IMR-90 (cell line): ENCODE measurements at regions not wholly inside any gene's neighbourhood (a gene's known extent, or its start where the extent isn't known, plus 50 kb on each side); places are given as distances from the start of the nearest gene placed in this dataset.

ENCODE experiments used
- ATAC-seq: fragments of 200-7000 bp; cut with Tn5 transposase; 2 replicates; pipeline ENCODE4 v1.9.1; 2020; ENCODE audit warnings: low read depth, mild to moderate bottlenecking, moderate library complexity
- BruUV-seq: library from RNA; stranded (reverse); fragments of 400-500 nt; replicated peaks from 2 replicates; lab custom pipeline; 2021; lab: Mats Ljungman, UMichigan
- CTCF ChIA-PET: fragments of 300-600 bp; formaldehyde crosslinking; extraction: SDS; loops from one replicate; lab custom pipeline; 2021; ENCODE audit warnings: antibody characterized with exemption; lab: Yijun Ruan, JAX
- POLR2A ChIA-PET: fragments of 300-600 bp; sonication (Branson Sonifier 250); formaldehyde crosslinking; loops from one replicate; lab custom pipeline; 2022; ENCODE audit warnings: antibody characterized with exemption; ENCODE audit not compliant: unreplicated experiment; lab: Charles Lee
- DNase-seq: peaks from one replicate; pipeline ENCODE4 v3.0.0; 2013
- H2AFZ ChIP-seq: replicated peaks from 2 replicates; pipeline ENCODE3; 2013; ENCODE audit warnings: low read length, mild to moderate bottlenecking; ENCODE audit not compliant: poor library complexity
- H2AK5ac ChIP-seq: 2 replicates; pipeline ENCODE4 v1.6.1; 2013; ENCODE audit warnings: low read depth, low read length, inconsistent platforms
- H2AK9ac ChIP-seq: replicated peaks from 2 replicates; pipeline ENCODE3; 2013; ENCODE audit warnings: mild to moderate bottlenecking, low read depth, low read length, moderate library complexity; ENCODE audit not compliant: poor library complexity
- H2BK120ac ChIP-seq: 2 replicates; pipeline ENCODE4 v1.6.1; 2013; ENCODE audit warnings: low read depth, low read length, inconsistent platforms
- H2BK15ac ChIP-seq: 3 replicates; pipeline ENCODE4 v1.6.1; 2013; ENCODE audit warnings: low read depth, low read length, inconsistent platforms
- H2BK20ac ChIP-seq: 2 replicates; pipeline ENCODE4 v1.6.1; 2013; ENCODE audit warnings: low read depth, mild to moderate bottlenecking, inconsistent platforms, low read length, moderate library complexity
- H2BK5ac ChIP-seq: 2 replicates; pipeline ENCODE4 v1.6.1; 2013; ENCODE audit warnings: mild to moderate bottlenecking, low read depth, low read length, inconsistent platforms; ENCODE audit not compliant: poor library complexity, severe bottlenecking
- H3K14ac ChIP-seq: replicated peaks from 2 replicates; pipeline ENCODE4 v1.6.1; 2013; ENCODE audit warnings: low read depth, low read length, inconsistent platforms
- H3K18ac ChIP-seq: 2 replicates; pipeline ENCODE4 v1.6.1; 2013; ENCODE audit warnings: low read depth, low read length, control low read depth
- H3K23ac ChIP-seq: 2 replicates; pipeline ENCODE4 v1.6.1; 2013; ENCODE audit warnings: low read depth, low read length, inconsistent platforms
- H3K27ac ChIP-seq: 2 replicates; pipeline ENCODE4 v1.5.1; 2013; ENCODE audit warnings: mild to moderate bottlenecking, control low read depth, low read length; ENCODE audit not compliant: insufficient read depth
- H3K27me3 ChIP-seq: 2 replicates; pipeline ENCODE4 v1.6.1; 2013; ENCODE audit warnings: low read length; ENCODE audit not compliant: control insufficient read depth, insufficient read depth
- H3K36me3 ChIP-seq: 2 replicates; pipeline ENCODE4 v1.6.1; 2013; ENCODE audit warnings: low read length, mixed read lengths; ENCODE audit not compliant: control insufficient read depth, insufficient read depth
- H3K4ac ChIP-seq: 2 replicates; pipeline ENCODE4 v1.6.1; 2013; ENCODE audit warnings: low read depth, low read length, inconsistent platforms
- H3K4me1 ChIP-seq: 2 replicates; pipeline ENCODE4 v1.6.1; 2013; ENCODE audit warnings: low read length, mixed read lengths; ENCODE audit not compliant: control insufficient read depth, insufficient read depth
- H3K4me2 ChIP-seq: 2 replicates; pipeline ENCODE4 v1.6.1; 2013; ENCODE audit warnings: low read depth, mild to moderate bottlenecking, control low read depth, low read length, moderate library complexity
- H3K4me3 ChIP-seq: 2 replicates; pipeline ENCODE4 v1.5.1; 2013; ENCODE audit warnings: low read depth, mild to moderate bottlenecking, control low read depth, low read length, moderate library complexity; ENCODE audit not compliant: insufficient read depth
- H3K56ac ChIP-seq: 2 replicates; pipeline ENCODE4 v1.6.1; 2013; ENCODE audit warnings: low read length, inconsistent platforms; ENCODE audit not compliant: insufficient read depth; ENCODE audit errors: extremely low read depth
- H3K79me1 ChIP-seq, 2 experiments: 2 replicates each; pipeline ENCODE4 v1.6.1; 2013; ENCODE audit warnings: low read length in 2 of 2, inconsistent platforms in 1 of 2, low read depth in 1 of 2
- H3K9ac ChIP-seq: 2 replicates; pipeline ENCODE4 v1.6.1; 2013; ENCODE audit warnings: low read depth, low read length, control low read depth
- H3K9me1 ChIP-seq: 2 replicates; pipeline ENCODE4 v1.6.1; 2013; ENCODE audit warnings: low read length, inconsistent platforms; ENCODE audit not compliant: insufficient read depth
- H3K9me3 ChIP-seq: 2 replicates; pipeline ENCODE4 v1.6.1; 2013; ENCODE audit warnings: low read length; ENCODE audit not compliant: control insufficient read depth, insufficient read depth
- H4K20me1 ChIP-seq: 2 replicates; pipeline ENCODE4 v1.6.1; 2013; ENCODE audit warnings: low read length, inconsistent platforms; ENCODE audit not compliant: insufficient read depth
- H4K5ac ChIP-seq: 2 replicates; pipeline ENCODE4 v1.6.1; 2013; ENCODE audit warnings: mild to moderate bottlenecking, low read depth, low read length, control low read depth
- H4K8ac ChIP-seq, 2 experiments: 2 replicates each; pipeline ENCODE4 v1.6.1; 2013; ENCODE audit warnings: low read depth in 2 of 2, low read length in 2 of 2, control low read depth in 1 of 2, inconsistent platforms in 1 of 2
- H4K91ac ChIP-seq: 2 replicates; pipeline ENCODE4 v1.6.1; 2013; ENCODE audit warnings: low read depth, low read length, inconsistent platforms; ENCODE audit not compliant: insufficient read depth
- CTCF ChIP-seq: conservative IDR thresholded peaks from 2 replicates; pipeline ENCODE4 v1.5.1; 2012; ENCODE audit warnings: mild to moderate bottlenecking, low read depth, low read length, improper control_type of control experiment
- MAZ ChIP-seq: IDR thresholded peaks from 2 replicates; pipeline ENCODE4 v1.6.1; 2012; ENCODE audit warnings: low read depth, mild to moderate bottlenecking, low read length, improper control_type of control experiment, moderate library complexity, borderline replicate concordance
- MXI1 ChIP-seq: IDR thresholded peaks from 2 replicates; pipeline ENCODE4 v1.6.1; 2012; ENCODE audit warnings: low read depth, mild to moderate bottlenecking, low read length, moderate library complexity, borderline replicate concordance
- RCOR1 ChIP-seq: IDR thresholded peaks from 2 replicates; pipeline ENCODE4 v1.6.1; 2012; ENCODE audit warnings: mild to moderate bottlenecking, low read length, improper control_type of control experiment; ENCODE audit not compliant: insufficient replicate concordance
- RFX5 ChIP-seq: IDR thresholded peaks from 2 replicates; pipeline ENCODE4 v1.8.0; 2012; ENCODE audit warnings: low read depth, mild to moderate bottlenecking, low read length, moderate library complexity
- WGBS, 2 experiments: methylation state at CpG; one replicate each; pipeline versions ENCODE4 v1.1.5 to v1.1.7; 2013; ENCODE audit warnings: missing lambda C conversion rate in 2 of 2; ENCODE audit not compliant: insufficient read length in 1 of 2; ENCODE audit errors: extremely low coverage in 2 of 2; 5-methylcytosine and 5-hydroxymethylcytosine counted together
- dilution Hi-C: fragments of 300-500 bp; cut with HindIII; formaldehyde crosslinking; loops from one replicate; pipeline ENCODE4 v1.14.3; 2018; ENCODE audit warnings: low sequenced_read_pairs; ENCODE audit not compliant: unreplicated experiment
- in situ Hi-C: fragments of 300-500 bp; cut with MboI; formaldehyde crosslinking; loops from 3 replicates; pipeline ENCODE4 v1.14.3; 2019; ENCODE audit warnings: low sequenced_read_pairs, inconsistent platforms, mixed read lengths
- intact Hi-C: fragments of 100-400 bp; cut with micrococcal nuclease; formaldehyde crosslinking; loops from 2 replicates; pipeline ENCODE4 v1.10.0; 2022

GRCh38 chr12:33944703-33945437 is 77.4 kb upstream of the ALG10 start:
- H2BK15ac ChIP-seq: no peak overlapping the region
- dilution Hi-C loops (no loop called here), intact Hi-C loops (no loop called here), in situ Hi-C loops (no loop called here)
- H3K23ac ChIP-seq: no peak overlapping the region
- no CpG with 5 or more reads among the region's 3 CpGs for WGBS, 2 experiments
- no peak overlapping the region for H2AK9ac ChIP-seq
- no peak overlapping the region for H3K4me3 ChIP-seq
- 0 out of 2 replicates have a peak, but pooled peaks cover 3% of the 10 kb centered on the region for H3K9me3 ChIP-seq
- no peak overlapping the region for H3K9ac ChIP-seq
- no peaks in the 10 kb centered on the region for H3K4me1 ChIP-seq
- no peaks in the 10 kb centered on the region for H4K20me1 ChIP-seq
- H2AFZ ChIP-seq: no peak overlapping the region
- ATAC-seq: no peak
- H3K4me2 ChIP-seq: no peak overlapping the region
- H3K27me3 ChIP-seq: no peaks in the 10 kb centered on the region
- no peak overlapping the region for H3K4ac ChIP-seq
- H4K5ac ChIP-seq: no peak overlapping the region
- no peak overlapping the region for H2AK5ac ChIP-seq
- H4K91ac ChIP-seq: no peak overlapping the region
- no peak overlapping the region for H2BK20ac ChIP-seq
- no peaks in the 10 kb centered on the region for H3K9me1 ChIP-seq
- H3K14ac ChIP-seq: no peak overlapping the region
- H2BK120ac ChIP-seq: no peak overlapping the region
- H3K36me3 ChIP-seq: no peaks in the 10 kb centered on the region
- ChIA-PET POLR2A (no interaction called here), CTCF (interaction anchor here (0.7 kb wide), 1 partner anchor 1185 kb away, joined by 3 read pairs; no protein-coding TSS in a partner anchor)
- H3K27ac ChIP-seq: no peak overlapping the region
- DNase-seq: no peak
- no peak overlapping the region for H2BK5ac ChIP-seq
- TF ChIP-seq RCOR1: no peak
- no peak for TF ChIP-seq CTCF
- no peak for TF ChIP-seq MXI1
- TF ChIP-seq RFX5: no peak
- TF ChIP-seq MAZ: no peak
- H3K56ac ChIP-seq: no peak overlapping the region
- no peak overlapping the region for H4K8ac ChIP-seq
- H3K79me1 ChIP-seq: no peaks in the 10 kb centered on the region
- no TSS peak for BruUV-seq
- H3K18ac ChIP-seq: no peak overlapping the region
